Adrenal gland (tissue), 5 donors: ENCODE measurements at regions not wholly inside any gene's neighbourhood (a gene's known extent, or its start where the extent isn't known, plus 50 kb on each side); places are given as distances from the start of the nearest gene placed in this dataset.

ENCODE experiments used
- CTCF ChIP-seq, 6 experiments: fragments of 450-650 bp in 4 of 6; fragments of 200-600 bp in 2 of 6; sonication (generic) in 1 of 6; IDR thresholded peaks; 1 replicate in 5 of 6; 2 replicates in 1 of 6; pipeline versions ENCODE4 v1.5.1 to v1.8.0; 2016 to 2021; ENCODE audit warnings: antibody characterized with exemption in 6 of 6, mild to moderate bottlenecking in 2 of 6, moderate library complexity in 1 of 6
- POLR2A ChIP-seq, 2 donors: fragments of 450-650 bp; IDR thresholded peaks; one replicate each; pipeline ENCODE4 v1.6.1; 2017; ENCODE audit warnings: antibody characterized with exemption in 2 of 2, mild to moderate bottlenecking in 2 of 2, moderate library complexity in 1 of 2
- donor health status: DM: no; HTN: no; CAD: no.

GRCh38 chr10:21401196-21401595 lies 124.3 kb downstream of the SKIDA1 start:
- TF ChIP-seq CTCF (IDR thresholded peaks at IDR 0.05), result no peak
- TF ChIP-seq POLR2A (IDR thresholded peaks at IDR 0.05), result no peak
